ENCODE measurements at regions not wholly inside any gene's neighbourhood (a gene's known extent, or its start where the extent isn't known, plus 50 kb on each side); places are given as distances from the start of the nearest gene placed in this dataset.

DNA sequence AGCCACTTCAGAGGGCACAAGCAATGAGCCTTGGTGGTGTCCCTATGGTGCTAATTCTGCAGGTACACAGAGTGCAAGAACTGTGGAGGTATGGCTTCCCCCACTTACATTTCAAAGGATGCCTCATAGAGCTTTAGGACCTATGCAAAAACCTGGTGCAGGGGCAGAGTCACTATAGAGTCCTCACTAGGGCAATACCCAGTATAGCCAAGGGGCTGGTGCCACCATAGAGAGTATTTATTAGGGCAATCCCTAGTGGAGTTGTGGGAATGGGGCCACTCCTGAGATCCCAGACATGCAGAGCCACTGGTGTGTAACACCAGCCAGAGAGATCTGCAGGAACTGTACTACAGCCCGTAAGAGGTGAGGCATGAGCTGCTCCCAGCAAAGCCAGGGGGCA lies 312.2 kb downstream of the SLC4A3 start:
- H3K27me3 ChIP-seq: no peaks in the 10 kb centered on the region
- no peak overlapping the region for H3K4me3 ChIP-seq
- no peaks in the 10 kb centered on the region for H3K9me2 ChIP-seq (replicated peaks; ENCODE audit: insufficient read depth)
- WGBS (ENCODE audit: low lambda C conversion rate, missing lambda C conversion rate): 84% methylated on average over 1 of the region's 1 CpG
- H2AFZ ChIP-seq: no peak overlapping the region
- no peaks in the 10 kb centered on the region for H3K9me3 ChIP-seq (ENCODE audit: low read depth)
- H3K36me3 ChIP-seq (replicated peaks; ENCODE audit: insufficient read depth, low read depth): no peaks in the 10 kb centered on the region
- TF ChIP-seq, protein P1, sequence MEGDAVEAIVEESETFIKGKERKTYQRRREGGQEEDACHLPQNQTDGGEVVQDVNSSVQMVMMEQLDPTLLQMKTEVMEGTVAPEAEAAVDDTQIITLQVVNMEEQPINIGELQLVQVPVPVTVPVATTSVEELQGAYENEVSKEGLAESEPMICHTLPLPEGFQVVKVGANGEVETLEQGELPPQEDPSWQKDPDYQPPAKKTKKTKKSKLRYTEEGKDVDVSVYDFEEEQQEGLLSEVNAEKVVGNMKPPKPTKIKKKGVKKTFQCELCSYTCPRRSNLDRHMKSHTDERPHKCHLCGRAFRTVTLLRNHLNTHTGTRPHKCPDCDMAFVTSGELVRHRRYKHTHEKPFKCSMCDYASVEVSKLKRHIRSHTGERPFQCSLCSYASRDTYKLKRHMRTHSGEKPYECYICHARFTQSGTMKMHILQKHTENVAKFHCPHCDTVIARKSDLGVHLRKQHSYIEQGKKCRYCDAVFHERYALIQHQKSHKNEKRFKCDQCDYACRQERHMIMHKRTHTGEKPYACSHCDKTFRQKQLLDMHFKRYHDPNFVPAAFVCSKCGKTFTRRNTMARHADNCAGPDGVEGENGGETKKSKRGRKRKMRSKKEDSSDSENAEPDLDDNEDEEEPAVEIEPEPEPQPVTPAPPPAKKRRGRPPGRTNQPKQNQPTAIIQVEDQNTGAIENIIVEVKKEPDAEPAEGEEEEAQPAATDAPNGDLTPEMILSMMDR (IDR thresholded peaks at IDR 0.05; ENCODE audit: poor library complexity): no peak
- TF ChIP-seq EZH2 (IDR thresholded peaks at IDR 0.05; ENCODE audit: borderline replicate concordance): no peak
- no peak for TF ChIP-seq EZH2phosphoT487 (IDR thresholded peaks at IDR 0.05; ENCODE audit: low read depth, severe bottlenecking, unreplicated experiment)
- no peaks in the 10 kb centered on the region for H4K20me1 ChIP-seq (ENCODE audit: insufficient read depth, poor library complexity, severe bottlenecking)
- no peak for DNase-seq (ENCODE audit: low spot score)
- no peaks in the 10 kb centered on the region for H3K79me2 ChIP-seq
- no peak overlapping the region for H3K4me2 ChIP-seq
- no peak overlapping the region for H3K27ac ChIP-seq
- H3K4me1 ChIP-seq (ENCODE audit: insufficient read depth): no peaks in the 10 kb centered on the region

GRCh38 chr2:219944866-219945265 lies 317.4 kb downstream of the SLC4A3 start:
- WGBS (ENCODE audit: low lambda C conversion rate, missing lambda C conversion rate): 90% methylated on average over 4 of the region's 4 CpGs
- TF ChIP-seq, protein P1 (IDR thresholded peaks at IDR 0.05; ENCODE audit: poor library complexity): no peak
- TF ChIP-seq EZH2phosphoT487 (IDR thresholded peaks at IDR 0.05; ENCODE audit: low read depth, severe bottlenecking, unreplicated experiment) (no peak), EZH2 (IDR thresholded peaks at IDR 0.05; ENCODE audit: borderline replicate concordance) (no peak)
- DNase-seq (ENCODE audit: low spot score): no peak

DNA sequence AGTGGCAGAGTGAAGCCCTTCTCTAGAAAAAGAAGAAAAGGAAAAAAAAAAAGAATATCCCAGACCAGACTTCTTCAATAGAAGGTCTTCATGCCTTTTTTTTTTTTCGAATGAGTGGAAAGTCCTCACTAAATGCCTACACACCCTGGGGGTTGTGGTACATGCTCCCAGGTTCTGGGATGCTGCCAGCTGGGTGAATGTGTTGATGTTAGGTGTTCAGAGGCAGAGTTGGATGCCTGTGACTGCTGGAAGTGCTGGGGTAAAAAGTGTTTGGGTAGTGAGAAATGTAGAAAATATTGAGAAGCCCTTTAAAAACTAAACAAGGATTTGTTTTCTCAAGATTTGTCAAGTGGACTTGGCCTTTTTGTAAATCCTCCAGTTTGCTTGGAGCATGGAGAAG lies 318.6 kb downstream of the SLC4A3 start:
- no peaks in the 10 kb centered on the region for H3K4me1 ChIP-seq (ENCODE audit: insufficient read depth)
- H3K4me3 ChIP-seq: no peak overlapping the region
- TF ChIP-seq, protein P1 (IDR thresholded peaks at IDR 0.05; ENCODE audit: poor library complexity): no peak
- H3K9me2 ChIP-seq (replicated peaks; ENCODE audit: insufficient read depth): no peaks in the 10 kb centered on the region
- no peak overlapping the region for H3K4me2 ChIP-seq
- no peak for DNase-seq (ENCODE audit: low spot score)
- H3K27ac ChIP-seq: no peak overlapping the region
- WGBS (ENCODE audit: low lambda C conversion rate, missing lambda C conversion rate): 85% methylated on average over 1 of the region's 1 CpG
- H4K20me1 ChIP-seq (ENCODE audit: insufficient read depth, poor library complexity, severe bottlenecking): no peaks in the 10 kb centered on the region
- no peaks in the 10 kb centered on the region for H3K27me3 ChIP-seq
- no peak overlapping the region for H2AFZ ChIP-seq
- no peaks in the 10 kb centered on the region for H3K9me3 ChIP-seq (ENCODE audit: low read depth)
- no peaks in the 10 kb centered on the region for H3K36me3 ChIP-seq (replicated peaks; ENCODE audit: insufficient read depth, low read depth)
- H3K79me2 ChIP-seq: no peaks in the 10 kb centered on the region

More at GRCh38 chr2:219944866-219945265, 317.4 kb downstream of the SLC4A3 start:
- Histone ChIP-seq H3K36me3 (replicated peaks; ENCODE audit: insufficient read depth, low read depth) (no peaks in the 10 kb centered on the region), H3K27ac (no peak overlapping the region), H4K20me1 (ENCODE audit: insufficient read depth, poor library complexity, severe bottlenecking) (no peaks in the 10 kb centered on the region), H3K4me2 (no peak overlapping the region), H3K79me2 (no peaks in the 10 kb centered on the region), H3K4me1 (ENCODE audit: insufficient read depth) (no peaks in the 10 kb centered on the region), H2AFZ (no peak overlapping the region), H3K4me3 (no peak overlapping the region), H3K9me2 (replicated peaks; ENCODE audit: insufficient read depth) (no peaks in the 10 kb centered on the region), H3K27me3 (no peaks in the 10 kb centered on the region), H3K9me3 (ENCODE audit: low read depth) (no peaks in the 10 kb centered on the region)

DNA sequence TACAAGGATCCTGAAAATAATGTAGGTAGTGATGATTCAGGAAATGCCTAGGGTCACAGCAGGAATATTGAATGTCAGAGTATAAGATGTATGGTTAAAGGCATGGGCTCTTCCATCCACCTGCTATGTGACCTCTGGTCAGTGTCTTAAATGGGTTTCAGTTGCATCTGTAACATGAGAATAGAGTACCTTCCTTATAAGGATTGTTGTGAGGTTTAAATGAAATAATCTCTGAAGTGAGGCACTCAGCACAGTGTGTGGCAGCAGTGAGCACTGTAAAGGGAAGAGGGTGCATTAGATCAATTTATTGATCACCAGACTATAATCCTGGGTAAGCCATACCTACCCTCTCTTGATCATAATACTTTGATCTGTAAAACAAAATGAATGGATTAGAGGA lies 319.1 kb downstream of the SLC4A3 start:
- TF ChIP-seq, protein P1 (IDR thresholded peaks at IDR 0.05; ENCODE audit: poor library complexity): no peak
- TF ChIP-seq EZH2phosphoT487 (IDR thresholded peaks at IDR 0.05; ENCODE audit: low read depth, severe bottlenecking, unreplicated experiment) (no peak), EZH2 (IDR thresholded peaks at IDR 0.05; ENCODE audit: borderline replicate concordance) (no peak)
- H3K4me3 ChIP-seq: no peak overlapping the region

More for the DNA sequence above, 319.1 kb downstream of the SLC4A3 start:
- no peaks in the 10 kb centered on the region for H3K9me2 ChIP-seq (replicated peaks; ENCODE audit: insufficient read depth)
- no peaks in the 10 kb centered on the region for H3K36me3 ChIP-seq (replicated peaks; ENCODE audit: insufficient read depth, low read depth)
- no peaks in the 10 kb centered on the region for H3K4me1 ChIP-seq (ENCODE audit: insufficient read depth)
- no peaks in the 10 kb centered on the region for H4K20me1 ChIP-seq (ENCODE audit: insufficient read depth, poor library complexity, severe bottlenecking)
- no peak for DNase-seq (ENCODE audit: low spot score)
- no peaks in the 10 kb centered on the region for H3K27me3 ChIP-seq
- H2AFZ ChIP-seq: no peak overlapping the region
- H3K4me2 ChIP-seq: no peak overlapping the region
- no peak overlapping the region for H3K27ac ChIP-seq
- H3K79me2 ChIP-seq: no peaks in the 10 kb centered on the region
- H3K9me3 ChIP-seq (ENCODE audit: low read depth): no peaks in the 10 kb centered on the region

Data from hepatocyte (in vitro differentiated cells).